Breast epithelium (tissue), 3 donors: ENCODE measurements at regions not wholly inside any gene's neighbourhood (a gene's known extent, or its start where the extent isn't known, plus 50 kb on each side); places are given as distances from the start of the nearest gene placed in this dataset.
"Not testable (repeated sequence)": the region's sequence is repeated elsewhere in the genome, so short reads cannot be mapped to it uniquely, and the experiment has no call there.

ENCODE experiments used
- POLR2AphosphoS5 ChIP-seq, 3 donors: sonication (generic); formaldehyde crosslinking; IDR thresholded peaks; one replicate each; pipeline ENCODE4 v1.6.1; 2017; ENCODE audit warnings: antibody characterized with exemption in 3 of 3
- TF ChIP-seq, protein P1 (sequence below), 3 donors: fragments of 450-650 bp; IDR thresholded peaks; one replicate each; pipeline ENCODE4 v1.5.1; 2016 to 2017; ENCODE audit warnings: antibody characterized with exemption in 3 of 3, mild to moderate bottlenecking in 3 of 3, moderate library complexity in 3 of 3

DNA sequence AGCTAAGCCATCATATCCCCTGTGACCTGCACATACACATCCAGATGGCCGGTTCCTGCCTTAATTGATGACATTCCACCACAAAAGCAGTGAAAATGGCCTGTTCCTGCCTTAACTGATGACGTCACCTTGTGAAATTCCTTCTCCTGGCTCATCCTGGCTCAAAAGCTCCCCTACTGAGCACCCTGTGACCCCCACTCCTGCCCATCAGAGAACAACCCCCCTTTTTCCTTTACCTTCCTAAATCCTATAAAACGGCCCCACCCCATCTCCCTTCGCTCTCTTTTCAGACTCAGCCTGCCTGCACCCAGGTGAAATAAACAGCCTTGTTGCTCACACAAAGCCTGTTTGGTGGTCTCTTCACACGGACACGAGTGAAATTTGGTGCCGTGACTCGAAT, 543.8 kb upstream of the HTR2C start:
- TF ChIP-seq POLR2AphosphoS5 (IDR thresholded peaks at IDR 0.05), result not testable (repeated sequence)
- TF ChIP-seq, protein P1, sequence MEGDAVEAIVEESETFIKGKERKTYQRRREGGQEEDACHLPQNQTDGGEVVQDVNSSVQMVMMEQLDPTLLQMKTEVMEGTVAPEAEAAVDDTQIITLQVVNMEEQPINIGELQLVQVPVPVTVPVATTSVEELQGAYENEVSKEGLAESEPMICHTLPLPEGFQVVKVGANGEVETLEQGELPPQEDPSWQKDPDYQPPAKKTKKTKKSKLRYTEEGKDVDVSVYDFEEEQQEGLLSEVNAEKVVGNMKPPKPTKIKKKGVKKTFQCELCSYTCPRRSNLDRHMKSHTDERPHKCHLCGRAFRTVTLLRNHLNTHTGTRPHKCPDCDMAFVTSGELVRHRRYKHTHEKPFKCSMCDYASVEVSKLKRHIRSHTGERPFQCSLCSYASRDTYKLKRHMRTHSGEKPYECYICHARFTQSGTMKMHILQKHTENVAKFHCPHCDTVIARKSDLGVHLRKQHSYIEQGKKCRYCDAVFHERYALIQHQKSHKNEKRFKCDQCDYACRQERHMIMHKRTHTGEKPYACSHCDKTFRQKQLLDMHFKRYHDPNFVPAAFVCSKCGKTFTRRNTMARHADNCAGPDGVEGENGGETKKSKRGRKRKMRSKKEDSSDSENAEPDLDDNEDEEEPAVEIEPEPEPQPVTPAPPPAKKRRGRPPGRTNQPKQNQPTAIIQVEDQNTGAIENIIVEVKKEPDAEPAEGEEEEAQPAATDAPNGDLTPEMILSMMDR (IDR thresholded peaks at IDR 0.05), result not testable (repeated sequence)
